H1 (cell line): ENCODE measurements at regions not wholly inside any gene's neighbourhood (a gene's known extent, or its start where the extent isn't known, plus 50 kb on each side); places are given as distances from the start of the nearest gene placed in this dataset.

Experiments used
- CBX8 ChIP-seq: fragments of 300-800, 300-1000 bp; sonication (generic); IDR thresholded peaks from 2 replicates; pipeline ENCODE4 v1.7.1; 2016; ENCODE audit warnings: low read depth, low read length, borderline replicate concordance
- GTF2F1 ChIP-seq: IDR thresholded peaks from 2 replicates; pipeline ENCODE4 v1.6.1; 2012; ENCODE audit warnings: low read depth, low read length, improper control_type of control experiment, borderline replicate concordance
- HDAC2 ChIP-seq, 2 experiments: fragments of 300-600 bp in 1 of 2; sonication (generic) in 1 of 2; IDR thresholded peaks; 2 replicates each; pipeline ENCODE4 v1.6.1; 2011 to 2012; ENCODE audit warnings: low read depth in 2 of 2, low read length in 2 of 2, mild to moderate bottlenecking in 2 of 2, moderate library complexity in 2 of 2, borderline replicate concordance in 1 of 2, inconsistent platforms in 1 of 2
- NANOG ChIP-seq: IDR thresholded peaks from 2 replicates; pipeline ENCODE4 v1.6.1; 2011; ENCODE audit warnings: low read length, low read depth, mild to moderate bottlenecking, inconsistent platforms; ENCODE audit not compliant: insufficient read depth, poor library complexity, severe bottlenecking
- TF ChIP-seq, protein P1 (sequence below): IDR thresholded peaks from 2 replicates; pipeline ENCODE4 v1.6.1; 2012; ENCODE audit warnings: inconsistent platforms

- TF ChIP-seq GTF2F1 (no peak), CBX8 (no peak), NANOG (no peak), HDAC2 (IDR thresholded peaks at IDR 0.05; ENCODE audit: borderline replicate concordance in 1 of 2, low read depth in 2 of 2, low read length in 2 of 2) (no peak)
- TF ChIP-seq, protein P1, sequence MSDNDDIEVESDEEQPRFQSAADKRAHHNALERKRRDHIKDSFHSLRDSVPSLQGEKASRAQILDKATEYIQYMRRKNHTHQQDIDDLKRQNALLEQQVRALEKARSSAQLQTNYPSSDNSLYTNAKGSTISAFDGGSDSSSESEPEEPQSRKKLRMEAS: no peak
- TF ChIP-seq, all 59 proteins: peak for 0
Observed at GRCh38 chr9:135239100-135239768, 151.8 kb downstream of the OLFM1 start (continued).
